DOHH2 (cell line): ENCODE measurements at regions not wholly inside any gene's neighbourhood (a gene's known extent, or its start where the extent isn't known, plus 50 kb on each side); places are given as distances from the start of the nearest gene placed in this dataset.

Experiments used
- H3F3A ChIP-seq: fragments of 200-600 bp; sonication (generic), shearing (Covaris generic); 2 replicates; pipeline ENCODE4 v1.6.0; 2016; ENCODE audit warnings: antibody characterized with exemption, mild to moderate bottlenecking; ENCODE audit not compliant: control insufficient read depth, insufficient read depth
- H3K27ac ChIP-seq: fragments of 200-600 bp; sonication (generic); 2 replicates; pipeline ENCODE4 v1.5.1; 2014; ENCODE audit warnings: low read depth, mild to moderate bottlenecking, low read length, moderate library complexity
- H3K27me3 ChIP-seq: fragments of 200-600 bp; sonication (generic); 2 replicates; pipeline ENCODE4 v1.6.1; 2014; ENCODE audit warnings: mild to moderate bottlenecking, low read length, mixed read lengths; ENCODE audit not compliant: control insufficient read depth
- H3K36me3 ChIP-seq: fragments of 200-600 bp; sonication (generic); 2 replicates; pipeline ENCODE4 v1.6.1; 2014; ENCODE audit warnings: mild to moderate bottlenecking, low read length, moderate library complexity, mixed read lengths; ENCODE audit not compliant: control insufficient read depth
- H3K4me1 ChIP-seq: fragments of 200-600 bp; sonication (generic); 2 replicates; pipeline ENCODE4 v1.6.1; 2014; ENCODE audit warnings: mild to moderate bottlenecking, low read length, mixed read lengths; ENCODE audit not compliant: control insufficient read depth
- H3K4me2 ChIP-seq: fragments of 200-600 bp; sonication (generic); 2 replicates; pipeline ENCODE4 v1.6.0; 2014; ENCODE audit warnings: mild to moderate bottlenecking, low read length, moderate library complexity
- H3K4me3 ChIP-seq: fragments of 200-600 bp; sonication (generic); 2 replicates; pipeline ENCODE4 v1.5.1; 2014; ENCODE audit warnings: mild to moderate bottlenecking, low read length, mixed read lengths
- H3K79me2 ChIP-seq: fragments of 200-600 bp; sonication (generic); 2 replicates; pipeline ENCODE4 v1.6.1; 2014; ENCODE audit warnings: mild to moderate bottlenecking, low read length, mixed read lengths; ENCODE audit not compliant: control insufficient read depth
- H3K9me2 ChIP-seq: fragments of 200-600 bp; sonication (generic); replicated peaks from 2 replicates; pipeline ENCODE4 v1.6.1; 2014; ENCODE audit warnings: mild to moderate bottlenecking, low read length, mixed read lengths; ENCODE audit not compliant: control insufficient read depth
- H3K9me3 ChIP-seq: fragments of 200-600 bp; sonication (generic); 2 replicates; pipeline ENCODE4 v1.6.1; 2014; ENCODE audit warnings: antibody characterized with exemption, low read length, mixed read lengths; ENCODE audit not compliant: control insufficient read depth, insufficient read depth
- H4K20me1 ChIP-seq: fragments of 200-600 bp; sonication (generic); 2 replicates; pipeline ENCODE4 v1.6.0; 2014; ENCODE audit warnings: low read depth, mild to moderate bottlenecking, antibody characterized with exemption, low read length, moderate library complexity; ENCODE audit not compliant: control insufficient read depth, insufficient read depth
- CTCF ChIP-seq: fragments of 200-600 bp; sonication (generic); IDR thresholded peaks from one replicate; pipeline ENCODE4 v1.5.1; 2014; ENCODE audit warnings: antibody characterized with exemption, mild to moderate bottlenecking, low read depth, low read length; ENCODE audit not compliant: poor library complexity, severe bottlenecking
- EZH2phosphoT487 ChIP-seq: fragments of 200-600 bp; sonication (generic); IDR thresholded peaks from 2 replicates; pipeline ENCODE4 v1.6.1; 2017; ENCODE audit warnings: borderline replicate concordance, mild to moderate bottlenecking, antibody characterized with exemption, low read length, moderate library complexity, mixed read lengths

- Histone ChIP-seq H3K4me1 (no peaks in the 10 kb centered on the region), H3K4me2 (no peak overlapping the region), H3K27me3 (no peaks in the 10 kb centered on the region), H3K27ac (no peak overlapping the region), H3K9me3 (no peaks in the 10 kb centered on the region), H3F3A (no peaks in the 10 kb centered on the region), H3K79me2 (no peaks in the 10 kb centered on the region), H4K20me1 (no peaks in the 10 kb centered on the region), H3K36me3 (no peaks in the 10 kb centered on the region), H3K9me2 (no peaks in the 10 kb centered on the region), H3K4me3 (no peak overlapping the region)
- TF ChIP-seq EZH2phosphoT487, result no peak
- no peak for TF ChIP-seq CTCF
These were observed 253.8 kb upstream of the DMD start for GRCh38 chrX:33465137-33465536.

- no peaks in the 10 kb centered on the region for H3F3A ChIP-seq
- no peaks in the 10 kb centered on the region for H3K9me2 ChIP-seq
- no peaks in the 10 kb centered on the region for H3K79me2 ChIP-seq
- no peaks in the 10 kb centered on the region for H3K27me3 ChIP-seq
- no peaks in the 10 kb centered on the region for H4K20me1 ChIP-seq
- no peaks in the 10 kb centered on the region for H3K36me3 ChIP-seq
- no peaks in the 10 kb centered on the region for H3K4me1 ChIP-seq
- TF ChIP-seq EZH2phosphoT487 (no peak), CTCF (no peak)
- no peak overlapping the region for H3K27ac ChIP-seq
- H3K4me2 ChIP-seq, result no peak overlapping the region
- H3K9me3 ChIP-seq, result no peaks in the 10 kb centered on the region
- no peak overlapping the region for H3K4me3 ChIP-seq
These were observed 245.8 kb upstream of the DMD start for GRCh38 chrX:33457102-33457501.

GRCh38 chrX:33447285-33447684, 235.9 kb upstream of the DMD start:
- no peak overlapping the region for H3K27ac ChIP-seq
- TF ChIP-seq CTCF, result no peak
- TF ChIP-seq EZH2phosphoT487, result no peak
- H3K36me3 ChIP-seq, result no peaks in the 10 kb centered on the region
- no peaks in the 10 kb centered on the region for H3F3A ChIP-seq
- no peaks in the 10 kb centered on the region for H3K79me2 ChIP-seq
- H3K9me2 ChIP-seq, result no peaks in the 10 kb centered on the region
- no peaks in the 10 kb centered on the region for H3K9me3 ChIP-seq
- H3K4me1 ChIP-seq, result no peaks in the 10 kb centered on the region
- H3K27me3 ChIP-seq, result no peaks in the 10 kb centered on the region
- no peak overlapping the region for H3K4me2 ChIP-seq
- no peaks in the 10 kb centered on the region for H4K20me1 ChIP-seq
- H3K4me3 ChIP-seq, result no peak overlapping the region
